GM23248 (cell line): ENCODE measurements at regions not wholly inside any gene's neighbourhood (a gene's known extent, or its start where the extent isn't known, plus 50 kb on each side); places are given as distances from the start of the nearest gene placed in this dataset.

Experiments used
- DNase-seq: peaks from one replicate; pipeline ENCODE4 v3.0.0-alpha.2; 2015
- H2AFZ ChIP-seq: fragments of 200-600 bp; sonication (generic); 2 replicates; pipeline ENCODE4 v1.6.1; 2016; ENCODE audit warnings: antibody characterized with exemption
- H3F3A ChIP-seq: fragments of 200-600 bp; sonication (generic); 2 replicates; pipeline ENCODE4 v1.6.1; 2016; ENCODE audit warnings: mild to moderate bottlenecking, antibody characterized with exemption, mixed run types; ENCODE audit not compliant: insufficient read depth
- H3K27ac ChIP-seq: fragments of 200-600 bp; sonication (generic); 2 replicates; pipeline ENCODE4 v1.5.1; 2016; ENCODE audit warnings: mild to moderate bottlenecking
- H3K27me3 ChIP-seq: fragments of 200-600 bp; sonication (generic); replicated peaks from 2 replicates; pipeline ENCODE4 v1.6.1; 2016; ENCODE audit warnings: mild to moderate bottlenecking; ENCODE audit not compliant: insufficient read depth
- H3K36me3 ChIP-seq: fragments of 200-600 bp; sonication (generic); 2 replicates; pipeline ENCODE4 v1.6.1; 2016; ENCODE audit warnings: low read depth, mild to moderate bottlenecking
- H3K4me1 ChIP-seq: fragments of 200-600 bp; sonication (generic); 2 replicates; pipeline ENCODE4 v1.6.1; 2016; ENCODE audit warnings: mild to moderate bottlenecking; ENCODE audit not compliant: insufficient read depth
- H3K4me2 ChIP-seq: fragments of 200-600 bp; sonication (generic); one replicate; pipeline ENCODE4 v1.6.1; 2016; ENCODE audit warnings: mild to moderate bottlenecking; ENCODE audit not compliant: unreplicated experiment
- H3K4me3 ChIP-seq: fragments of 200-600 bp; sonication (generic); 2 replicates; pipeline ENCODE4 v1.5.1; 2016; ENCODE audit warnings: mild to moderate bottlenecking
- H3K79me2 ChIP-seq: fragments of 200-600 bp; sonication (generic); 2 replicates; pipeline ENCODE4 v1.6.1; 2016; ENCODE audit warnings: mild to moderate bottlenecking; ENCODE audit not compliant: insufficient read depth
- H3K9ac ChIP-seq: fragments of 200-600 bp; sonication (generic); 2 replicates; pipeline ENCODE4 v1.6.1; 2016; ENCODE audit warnings: mild to moderate bottlenecking
- H3K9me2 ChIP-seq: fragments of 200-600 bp; sonication (generic); 2 replicates; pipeline ENCODE4 v1.6.1; 2016; ENCODE audit warnings: mixed run types, mild to moderate bottlenecking, moderate library complexity; ENCODE audit not compliant: insufficient read depth
- H3K9me3 ChIP-seq: fragments of 200-600 bp; sonication (generic); one replicate; pipeline ENCODE4 v1.6.1; 2017; ENCODE audit warnings: low read depth
- H4K20me1 ChIP-seq: fragments of 200-600 bp; sonication (generic); 2 replicates; pipeline ENCODE4 v1.6.0; 2016; ENCODE audit not compliant: insufficient read depth
- EZH2 ChIP-seq: fragments of 200-600 bp; sonication (generic); IDR thresholded peaks from 2 replicates; pipeline ENCODE4 v1.6.1; 2018; ENCODE audit warnings: antibody characterized with exemption, mild to moderate bottlenecking; ENCODE audit not compliant: insufficient read depth, poor library complexity, severe bottlenecking
- EZH2phosphoT487 ChIP-seq: fragments of 200-600 bp; sonication (generic); IDR thresholded peaks from 2 replicates; pipeline ENCODE4 v1.6.1; 2018; ENCODE audit warnings: antibody characterized with exemption, moderate library complexity, mild to moderate bottlenecking, low read depth; ENCODE audit not compliant: insufficient read depth
- WGBS, 2 experiments: methylation state at CpG; one replicate each; pipeline ENCODE4 v1.1.6; 2015 to 2017; ENCODE audit warnings: low lambda C conversion rate in 2 of 2, low coverage in 1 of 2; ENCODE audit errors: missing lambda C conversion rate in 2 of 2; 5-methylcytosine and 5-hydroxymethylcytosine counted together
- in situ Hi-C: fragments of 300-500 bp; cut with MboI; formaldehyde crosslinking; loops from 2 replicates; pipeline ENCODE4 v1.15.0; 2020

GRCh38 chr7:45461026-45461425 lies 113.1 kb upstream of the ADCY1 start:
- no peak for TF ChIP-seq EZH2phosphoT487
- TF ChIP-seq EZH2 = no peak
- WGBS, 2 experiments = 57 to 69% methylated on average over 3 of the region's 3 CpGs
- H2AFZ ChIP-seq = no peak overlapping the region
- no peaks in the 10 kb centered on the region for H3K79me2 ChIP-seq
- no peaks in the 10 kb centered on the region for H3K9me2 ChIP-seq
- no peaks in the 10 kb centered on the region for H3K4me1 ChIP-seq
- no peak overlapping the region for H3K9ac ChIP-seq
- no peak overlapping the region for H3K4me3 ChIP-seq
- no peaks in the 10 kb centered on the region for H4K20me1 ChIP-seq
- H3K4me2 ChIP-seq = no peak overlapping the region
- H3K36me3 ChIP-seq = no peaks in the 10 kb centered on the region
- 0 out of 2 replicates have a peak, but pooled peaks cover 12% of the 10 kb centered on the region for H3K27me3 ChIP-seq
- H3F3A ChIP-seq = no peaks in the 10 kb centered on the region
- H3K9me3 ChIP-seq = no peaks in the 10 kb centered on the region
- no peak for DNase-seq
- in situ Hi-C loops = no loop called here
- no peak overlapping the region for H3K27ac ChIP-seq

GRCh38 chr7:45469103-45469502 lies 105.1 kb upstream of the ADCY1 start:
- H3K36me3 ChIP-seq = no peaks in the 10 kb centered on the region
- no peak for DNase-seq
- H3K9me2 ChIP-seq = no peaks in the 10 kb centered on the region
- no peak overlapping the region for H3K27ac ChIP-seq
- H4K20me1 ChIP-seq = no peaks in the 10 kb centered on the region
- no peak overlapping the region for H3K4me2 ChIP-seq
- H3K4me3 ChIP-seq = no peak overlapping the region
- no peaks in the 10 kb centered on the region for H3K79me2 ChIP-seq
- H3K9ac ChIP-seq = no peak overlapping the region
- in situ Hi-C loops = no loop called here
- no peak overlapping the region for H2AFZ ChIP-seq
- 41 to 56% methylated on average over 1 of the region's 1 CpG for WGBS, 2 experiments
- TF ChIP-seq EZH2phosphoT487 (no peak), EZH2 (no peak)
- H3K9me3 ChIP-seq = no peaks in the 10 kb centered on the region
- H3K27me3 ChIP-seq = peaks cover 6% of the 10 kb centered on the region; the same call in 1 of the 2 replicates
- no peaks in the 10 kb centered on the region for H3K4me1 ChIP-seq
- no peaks in the 10 kb centered on the region for H3F3A ChIP-seq

DNA sequence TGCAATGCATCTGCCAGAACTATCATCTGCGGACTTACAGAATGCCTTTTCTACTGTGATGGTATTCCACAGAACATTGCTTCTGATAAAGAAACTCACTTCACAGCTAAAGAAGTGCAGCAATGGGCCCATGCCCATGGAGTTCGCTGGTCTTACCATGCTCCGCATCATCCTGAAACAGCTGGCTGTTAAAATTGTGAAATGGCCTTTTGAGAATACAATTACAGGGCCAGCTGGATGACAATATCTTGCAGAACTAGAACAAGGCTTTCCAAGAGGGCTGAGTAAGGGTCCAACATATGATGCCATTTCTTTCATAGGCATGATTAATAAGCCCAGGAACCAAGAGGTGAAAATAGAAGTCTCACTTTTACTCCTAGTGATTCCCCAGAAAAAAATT lies 104.1 kb upstream of the ADCY1 start:
- Histone ChIP-seq H3K27me3 (peaks cover 6% of the 10 kb centered on the region; the same call in 1 of the 2 replicates), H3K4me1 (no peaks in the 10 kb centered on the region), H4K20me1 (no peaks in the 10 kb centered on the region), H2AFZ (no peak overlapping the region), H3K27ac (no peak overlapping the region), H3K9me2 (no peaks in the 10 kb centered on the region), H3K36me3 (no peaks in the 10 kb centered on the region), H3K4me3 (no peak overlapping the region), H3K79me2 (no peaks in the 10 kb centered on the region), H3F3A (no peaks in the 10 kb centered on the region), H3K4me2 (no peak overlapping the region), H3K9me3 (no peaks in the 10 kb centered on the region), H3K9ac (no peak overlapping the region)
- 27 to 32% methylated on average over 3 of the region's 3 CpGs for WGBS, 2 experiments
- in situ Hi-C loops = no loop called here
- DNase-seq = no peak
- TF ChIP-seq EZH2phosphoT487 = no peak
- TF ChIP-seq EZH2 = no peak

- no peaks in the 10 kb centered on the region for H3K79me2 ChIP-seq
- H3K4me1 ChIP-seq = no peaks in the 10 kb centered on the region
- no peak overlapping the region for H2AFZ ChIP-seq
- WGBS, 2 experiments = 30 to 40% methylated on average over 3 of the region's 3 CpGs
- TF ChIP-seq EZH2 (no peak), EZH2phosphoT487 (no peak)
- H3K27ac ChIP-seq = no peak overlapping the region
- no peaks in the 10 kb centered on the region for H3K9me2 ChIP-seq
- H3K27me3 ChIP-seq = peaks cover 11% of the 10 kb centered on the region; the same call in 1 of the 2 replicates
- no peaks in the 10 kb centered on the region for H4K20me1 ChIP-seq
- no peak for DNase-seq
- H3K9ac ChIP-seq = no peak overlapping the region
- H3F3A ChIP-seq = no peaks in the 10 kb centered on the region
- no peaks in the 10 kb centered on the region for H3K9me3 ChIP-seq
- no peak overlapping the region for H3K4me2 ChIP-seq
- in situ Hi-C loops = no loop called here
- H3K36me3 ChIP-seq = no peaks in the 10 kb centered on the region
- H3K4me3 ChIP-seq = no peak overlapping the region
Measured at GRCh38 chr7:45479781-45480180, 94.4 kb upstream of the ADCY1 start.

GRCh38 chr7:45482451-45482850 lies 91.7 kb upstream of the ADCY1 start:
- in situ Hi-C loops = no loop called here
- H3F3A ChIP-seq = no peaks in the 10 kb centered on the region

More at GRCh38 chr7:45482451-45482850, 91.7 kb upstream of the ADCY1 start:
- Histone ChIP-seq H3K9me2 (no peaks in the 10 kb centered on the region), H3K9me3 (no peaks in the 10 kb centered on the region), H3K4me1 (no peaks in the 10 kb centered on the region), H3K4me3 (no peak overlapping the region), H3K9ac (no peak overlapping the region), H4K20me1 (no peaks in the 10 kb centered on the region), H3K36me3 (no peaks in the 10 kb centered on the region), H3K4me2 (no peak overlapping the region), H3K79me2 (no peaks in the 10 kb centered on the region), H3K27ac (no peak overlapping the region), H2AFZ (no peak overlapping the region), H3K27me3 (peaks cover 13% of the 10 kb centered on the region; the same call in 1 of the 2 replicates)
- DNase-seq = no peak
- no peak for TF ChIP-seq EZH2
- 39 to 55% methylated on average over 3 of the region's 3 CpGs for WGBS, 2 experiments
